ENCODE measurements at regions not wholly inside any gene's neighbourhood (a gene's known extent, or its start where the extent isn't known, plus 50 kb on each side); places are given as distances from the start of the nearest gene placed in this dataset.

DNA sequence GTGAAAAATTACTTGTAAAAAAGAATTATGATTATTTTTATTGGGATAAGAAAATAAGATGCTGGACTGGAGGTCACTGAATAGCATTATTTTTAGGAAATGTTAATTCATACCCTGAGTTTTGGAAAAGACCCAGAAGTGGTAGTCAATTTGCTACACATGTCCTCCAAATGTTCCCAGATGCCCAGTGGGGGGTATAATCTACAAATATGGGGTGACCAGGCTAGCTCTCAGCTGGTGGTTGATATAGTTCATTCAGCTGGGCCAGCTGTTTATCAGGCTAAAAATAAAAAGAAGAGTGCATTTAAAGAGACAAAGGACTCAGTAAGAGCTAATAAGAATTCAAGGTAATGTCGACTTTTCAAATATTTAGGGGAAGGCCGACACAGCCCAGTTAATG lies 402.0 kb upstream of the GOLIM4 start:
- no peak for DNase-seq
- WGBS, 2 donors: 70 to 87% methylated on average over 2 of the region's 2 CpGs
- no peak for TF ChIP-seq POLR2A (IDR thresholded peaks at IDR 0.05)
- TF ChIP-seq, protein P1, sequence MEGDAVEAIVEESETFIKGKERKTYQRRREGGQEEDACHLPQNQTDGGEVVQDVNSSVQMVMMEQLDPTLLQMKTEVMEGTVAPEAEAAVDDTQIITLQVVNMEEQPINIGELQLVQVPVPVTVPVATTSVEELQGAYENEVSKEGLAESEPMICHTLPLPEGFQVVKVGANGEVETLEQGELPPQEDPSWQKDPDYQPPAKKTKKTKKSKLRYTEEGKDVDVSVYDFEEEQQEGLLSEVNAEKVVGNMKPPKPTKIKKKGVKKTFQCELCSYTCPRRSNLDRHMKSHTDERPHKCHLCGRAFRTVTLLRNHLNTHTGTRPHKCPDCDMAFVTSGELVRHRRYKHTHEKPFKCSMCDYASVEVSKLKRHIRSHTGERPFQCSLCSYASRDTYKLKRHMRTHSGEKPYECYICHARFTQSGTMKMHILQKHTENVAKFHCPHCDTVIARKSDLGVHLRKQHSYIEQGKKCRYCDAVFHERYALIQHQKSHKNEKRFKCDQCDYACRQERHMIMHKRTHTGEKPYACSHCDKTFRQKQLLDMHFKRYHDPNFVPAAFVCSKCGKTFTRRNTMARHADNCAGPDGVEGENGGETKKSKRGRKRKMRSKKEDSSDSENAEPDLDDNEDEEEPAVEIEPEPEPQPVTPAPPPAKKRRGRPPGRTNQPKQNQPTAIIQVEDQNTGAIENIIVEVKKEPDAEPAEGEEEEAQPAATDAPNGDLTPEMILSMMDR (IDR thresholded peaks at IDR 0.05): no peak
- Histone ChIP-seq H3K4me1 (no peaks in the 10 kb centered on the region), H3K36me3 (ENCODE audit: low read depth, missing control alignments) (no peaks in the 10 kb centered on the region), H3K4me3 (no peak overlapping the region), H3K27me3 (no peaks in the 10 kb centered on the region), H3K27ac (no peak overlapping the region), H3K9me3 (no peaks in the 10 kb centered on the region)
- intact Hi-C loops (cut with DNase I; ENCODE audit: low total_unique reads): no loop called here

DNA sequence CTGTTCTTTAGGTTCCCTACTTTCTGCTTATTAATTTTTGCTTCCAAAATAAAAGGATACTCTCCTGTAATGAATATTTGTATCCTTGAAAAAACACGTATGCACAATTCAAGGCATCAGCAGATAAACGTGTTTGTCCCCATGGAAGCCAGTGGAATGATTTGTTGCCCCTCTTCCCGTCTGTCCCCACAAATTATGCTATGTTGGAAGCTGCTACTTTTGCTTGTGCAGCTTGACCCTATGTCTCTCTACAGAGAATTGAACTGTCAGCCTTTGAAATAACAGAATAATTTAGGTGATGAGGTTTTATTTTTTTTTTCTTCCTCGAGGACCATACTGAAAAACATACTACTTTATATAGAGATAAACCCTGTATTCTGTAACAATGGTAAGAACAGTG lies 401.5 kb upstream of the GOLIM4 start:
- 34 to 37% methylated on average over 4 of the region's 4 CpGs for WGBS, 2 donors
- TF ChIP-seq, protein P1 (IDR thresholded peaks at IDR 0.05): no peak
- no peak for TF ChIP-seq POLR2A (IDR thresholded peaks at IDR 0.05)

GRCh38 chr3:168495932-168496331 lies 400.2 kb upstream of the GOLIM4 start:
- Histone ChIP-seq H3K4me1 (no peaks in the 10 kb centered on the region), H3K9me3 (no peaks in the 10 kb centered on the region), H3K4me3 (no peak overlapping the region), H3K36me3 (ENCODE audit: low read depth, missing control alignments) (no peaks in the 10 kb centered on the region), H3K27me3 (no peaks in the 10 kb centered on the region), H3K27ac (no peak overlapping the region)
- WGBS, 2 donors: 79 to 80% methylated on average over 2 of the region's 2 CpGs
- no peak for TF ChIP-seq POLR2A (IDR thresholded peaks at IDR 0.05)
- TF ChIP-seq, protein P1 (IDR thresholded peaks at IDR 0.05): no peak
- intact Hi-C loops (cut with DNase I; ENCODE audit: low total_unique reads): no loop called here
- no peak for DNase-seq

More for the DNA sequence above, 401.5 kb upstream of the GOLIM4 start:
- Histone ChIP-seq H3K4me1 (no peaks in the 10 kb centered on the region), H3K4me3 (no peak overlapping the region), H3K27ac (no peak overlapping the region), H3K36me3 (ENCODE audit: low read depth, missing control alignments) (no peaks in the 10 kb centered on the region), H3K9me3 (no peaks in the 10 kb centered on the region), H3K27me3 (no peaks in the 10 kb centered on the region)
- intact Hi-C loops (cut with DNase I; ENCODE audit: low total_unique reads): no loop called here
- no peak for DNase-seq

GRCh38 chr3:168495270-168495669 lies 399.5 kb upstream of the GOLIM4 start:
- intact Hi-C loops (cut with DNase I; ENCODE audit: low total_unique reads): no loop called here
- no peak overlapping the region for H3K27ac ChIP-seq
- DNase-seq: no peak
- no peaks in the 10 kb centered on the region for H3K36me3 ChIP-seq (ENCODE audit: low read depth, missing control alignments)
- 71% methylated on average over 2 of the region's 2 CpGs for WGBS, 2 donors
- no peaks in the 10 kb centered on the region for H3K9me3 ChIP-seq
- no peaks in the 10 kb centered on the region for H3K4me1 ChIP-seq
- no peak overlapping the region for H3K4me3 ChIP-seq
- TF ChIP-seq, protein P1 (IDR thresholded peaks at IDR 0.05): no peak
- no peak for TF ChIP-seq POLR2A (IDR thresholded peaks at IDR 0.05)
- no peaks in the 10 kb centered on the region for H3K27me3 ChIP-seq

DNA sequence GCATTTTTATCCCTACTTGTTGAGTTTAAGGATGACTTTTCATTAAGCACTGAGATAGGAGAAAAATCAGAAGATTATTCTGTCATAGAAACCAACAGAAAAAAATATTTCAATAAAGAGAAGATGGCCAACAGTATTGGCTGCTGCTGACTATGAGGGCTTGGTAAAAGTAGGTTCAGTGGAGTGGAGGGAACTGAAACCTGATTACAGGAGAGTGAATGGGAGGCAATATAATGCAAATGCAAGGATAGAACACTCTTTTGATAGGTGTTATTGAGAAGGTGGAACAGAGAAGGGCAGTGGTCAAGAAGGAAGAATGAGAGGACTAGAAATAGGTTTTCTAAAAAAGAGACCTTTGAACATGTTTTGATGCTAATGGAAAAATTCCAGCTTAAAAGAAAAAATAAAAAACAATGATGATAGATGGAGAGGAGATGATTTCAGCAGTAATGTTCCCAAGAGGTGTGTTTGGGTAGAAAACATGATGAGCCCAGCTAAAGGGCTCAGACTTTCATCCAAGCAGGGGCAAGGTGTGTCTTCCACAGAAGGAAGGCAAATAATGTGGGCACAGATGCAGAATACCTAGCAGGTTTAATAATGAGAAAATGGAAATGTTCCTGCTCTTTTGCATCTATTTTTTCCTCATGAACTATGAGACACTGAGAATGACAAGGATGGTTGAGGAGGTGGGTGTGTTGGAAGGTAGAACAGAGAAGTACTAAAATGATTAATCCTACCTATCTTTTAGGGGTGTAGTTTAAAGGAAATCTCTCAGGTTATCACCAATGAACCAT lies 397.9 kb upstream of the GOLIM4 start:
- no peak for DNase-seq
- Histone ChIP-seq H3K9me3 (no peaks in the 10 kb centered on the region), H3K27ac (no peak overlapping the region), H3K4me1 (no peaks in the 10 kb centered on the region), H3K27me3 (no peaks in the 10 kb centered on the region), H3K4me3 (no peak overlapping the region), H3K36me3 (ENCODE audit: low read depth, missing control alignments) (no peaks in the 10 kb centered on the region)
- intact Hi-C loops (cut with DNase I; ENCODE audit: low total_unique reads): no loop called here
- TF ChIP-seq, protein P1 (IDR thresholded peaks at IDR 0.05): no peak
- TF ChIP-seq POLR2A (IDR thresholded peaks at IDR 0.05): no peak

All from testis (tissue), 2 donors.